HepG2 (cell line): ENCODE measurements at regions not wholly inside any gene's neighbourhood (a gene's known extent, or its start where the extent isn't known, plus 50 kb on each side); places are given as distances from the start of the nearest gene placed in this dataset.

Experiments used
- AGO2 ChIP-seq: fragments of 200-400 bp; formaldehyde crosslinking; optimal IDR thresholded peaks from 2 replicates; pipeline ENCODE3; 2017; ENCODE audit warnings: mild to moderate bottlenecking, low read depth, low read length, moderate library complexity
- FOXK2 ChIP-seq: fragments of 450-650 bp; IDR thresholded peaks from 2 replicates; pipeline ENCODE4 v1.6.1; 2016
- GABPA ChIP-seq, 2 experiments: IDR thresholded peaks; 2 replicates each; pipeline ENCODE4 v1.6.1; 2011 to 2016; ENCODE audit warnings: low read depth in 2 of 2, low read length in 1 of 2, missing biosample characterization in 1 of 2, missing genetic modification characterization in 1 of 2
- KDM6A ChIP-seq: IDR thresholded peaks from 2 replicates; pipeline ENCODE4 v1.6.1; 2016; ENCODE audit warnings: low read depth
- MAZ ChIP-seq, 2 experiments: sonication (generic) in 1 of 2; formaldehyde crosslinking in 1 of 2; IDR thresholded peaks; 2 replicates each; pipeline versions ENCODE4 v1.5.0 to v1.6.1; 2012 to 2020; ENCODE audit warnings: low read depth in 2 of 2, mild to moderate bottlenecking in 2 of 2, borderline replicate concordance in 1 of 2, improper control_type of control experiment in 1 of 2, low read length in 1 of 2, missing genetic modification reagents in 1 of 2, moderate library complexity in 1 of 2
- MZF1 ChIP-seq: sonication (generic); formaldehyde crosslinking; IDR thresholded peaks from 2 replicates; pipeline ENCODE4 v1.8.1; 2023; ENCODE audit warnings: mild to moderate bottlenecking, missing genetic modification reagents, borderline replicate concordance
- PAXIP1 ChIP-seq: sonication (generic); formaldehyde crosslinking; conservative IDR thresholded peaks from 2 replicates; pipeline ENCODE4 v1.4.0; 2020; ENCODE audit warnings: mild to moderate bottlenecking, missing genetic modification reagents, moderate library complexity
- PBX2 ChIP-seq: IDR thresholded peaks from 2 replicates; pipeline ENCODE4 v1.6.1; 2016; ENCODE audit warnings: control low read depth
- TCF7L2 ChIP-seq: IDR thresholded peaks from 2 replicates; pipeline ENCODE4 v1.6.1; 2011; ENCODE audit warnings: mild to moderate bottlenecking, low read depth, low read length, moderate library complexity
- ZBTB26 ChIP-seq: IDR thresholded peaks from 2 replicates; pipeline ENCODE4 v1.6.1; 2016; ENCODE audit warnings: missing compliant biosample characterization, missing genetic modification reagents, borderline replicate concordance
- ZFY ChIP-seq: sonication (generic); formaldehyde crosslinking; IDR thresholded peaks from 2 replicates; pipeline ENCODE4 v1.4.0; 2020; ENCODE audit warnings: missing genetic modification reagents
- ZNF101 ChIP-seq: sonication (generic); formaldehyde crosslinking; IDR thresholded peaks from 2 replicates; pipeline ENCODE4 v1.4.0; 2020; ENCODE audit warnings: mild to moderate bottlenecking, low read depth, missing genetic modification reagents, borderline replicate concordance
- ZNF180 ChIP-seq: sonication (generic); formaldehyde crosslinking; IDR thresholded peaks from 2 replicates; pipeline ENCODE4 v1.4.0; 2020; ENCODE audit warnings: low read depth, missing genetic modification reagents, borderline replicate concordance
- ZNF292 ChIP-seq: sonication (generic); formaldehyde crosslinking; IDR thresholded peaks from 2 replicates; pipeline ENCODE4 v1.8.1; 2022; ENCODE audit warnings: mild to moderate bottlenecking, low read depth, missing genetic modification reagents, borderline replicate concordance
- ZNF34 ChIP-seq: sonication (generic); formaldehyde crosslinking; IDR thresholded peaks from 2 replicates; pipeline ENCODE4 v1.4.0; 2020; ENCODE audit warnings: mild to moderate bottlenecking, missing genetic modification reagents, borderline replicate concordance
- ZNF609 ChIP-seq: sonication (generic); formaldehyde crosslinking; IDR thresholded peaks from 2 replicates; pipeline ENCODE4 v1.4.0; 2020; ENCODE audit warnings: mild to moderate bottlenecking, missing genetic modification reagents, borderline replicate concordance
- ZNF75D ChIP-seq: sonication (generic); formaldehyde crosslinking; IDR thresholded peaks from 2 replicates; pipeline ENCODE4 v1.8.1; 2023; ENCODE audit warnings: missing genetic modification reagents, mild to moderate bottlenecking, borderline replicate concordance

GRCh38 chr1:39132505-39133339 is 71.8 kb upstream of the MACF1 start (continued):
- TF ChIP-seq ZNF180 (no peak), KDM6A (no peak), AGO2 (no peak), GABPA (IDR thresholded peaks at IDR 0.05; ENCODE audit: low read depth, low read length) (no peak), GABPA (CRISPR knock-in tag; IDR thresholded peaks at IDR 0.05; ENCODE audit: low read depth) (peak; percentile 32; the same call in 1 of the 2 replicates), ZNF609 (no peak), PAXIP1 (CRISPR knock-in tag) (peak; percentile 47; the same call in 1 of the 2 replicates), PBX2 (CRISPR knock-in tag) (0 out of 2 replicates have a peak, but pooled peaks have one; percentile 17), MAZ (IDR thresholded peaks at IDR 0.05; ENCODE audit: borderline replicate concordance, low read depth, low read length) (peak; percentile 57; the same call in 1 of the 2 replicates), MAZ (CRISPR knock-in tag; IDR thresholded peaks at IDR 0.05; ENCODE audit: low read depth) (no peak), MZF1 (CRISPR knock-in tag) (no peak), ZBTB26 (CRISPR knock-in tag) (no peak), ZNF34 (no peak), ZNF292 (peak; percentile 94; the same call in 1 of the 2 replicates), FOXK2 (0 out of 2 replicates have a peak, but pooled peaks have one; percentile 7), ZNF75D (CRISPR knock-in tag) (no peak), TCF7L2 (no peak), ZFY (CRISPR knock-in tag) (peak; percentile 43; the same call in 1 of the 2 replicates), ZNF101 (no peak)
